Fibroblast of mammary gland (primary cell): ENCODE measurements at regions not wholly inside any gene's neighbourhood (a gene's known extent, or its start where the extent isn't known, plus 50 kb on each side); places are given as distances from the start of the nearest gene placed in this dataset.

Source experiments
- DNase-seq: peaks from one replicate; pipeline ENCODE4 v3.0.0-alpha.2; 2010; ENCODE audit warnings: low read depth
- H3K4me3 ChIP-seq: 2 replicates; pipeline ENCODE4 v1.5.1; 2011; ENCODE audit warnings: low read depth, mild to moderate bottlenecking, low read length, moderate library complexity; ENCODE audit not compliant: control insufficient read depth
- TF ChIP-seq, protein P1 (sequence below): conservative IDR thresholded peaks from 2 replicates; pipeline ENCODE4 v1.5.1; 2011; ENCODE audit warnings: low read depth, low read length, inconsistent platforms; ENCODE audit not compliant: control insufficient read depth, insufficient read depth

- TF ChIP-seq, protein P1, sequence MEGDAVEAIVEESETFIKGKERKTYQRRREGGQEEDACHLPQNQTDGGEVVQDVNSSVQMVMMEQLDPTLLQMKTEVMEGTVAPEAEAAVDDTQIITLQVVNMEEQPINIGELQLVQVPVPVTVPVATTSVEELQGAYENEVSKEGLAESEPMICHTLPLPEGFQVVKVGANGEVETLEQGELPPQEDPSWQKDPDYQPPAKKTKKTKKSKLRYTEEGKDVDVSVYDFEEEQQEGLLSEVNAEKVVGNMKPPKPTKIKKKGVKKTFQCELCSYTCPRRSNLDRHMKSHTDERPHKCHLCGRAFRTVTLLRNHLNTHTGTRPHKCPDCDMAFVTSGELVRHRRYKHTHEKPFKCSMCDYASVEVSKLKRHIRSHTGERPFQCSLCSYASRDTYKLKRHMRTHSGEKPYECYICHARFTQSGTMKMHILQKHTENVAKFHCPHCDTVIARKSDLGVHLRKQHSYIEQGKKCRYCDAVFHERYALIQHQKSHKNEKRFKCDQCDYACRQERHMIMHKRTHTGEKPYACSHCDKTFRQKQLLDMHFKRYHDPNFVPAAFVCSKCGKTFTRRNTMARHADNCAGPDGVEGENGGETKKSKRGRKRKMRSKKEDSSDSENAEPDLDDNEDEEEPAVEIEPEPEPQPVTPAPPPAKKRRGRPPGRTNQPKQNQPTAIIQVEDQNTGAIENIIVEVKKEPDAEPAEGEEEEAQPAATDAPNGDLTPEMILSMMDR = no peak
- H3K4me3 ChIP-seq = no peak overlapping the region
- no peak for DNase-seq
These were observed 741.5 kb upstream of the GHITM start for GRCh38 chr10:83397806-83398205.

DNA sequence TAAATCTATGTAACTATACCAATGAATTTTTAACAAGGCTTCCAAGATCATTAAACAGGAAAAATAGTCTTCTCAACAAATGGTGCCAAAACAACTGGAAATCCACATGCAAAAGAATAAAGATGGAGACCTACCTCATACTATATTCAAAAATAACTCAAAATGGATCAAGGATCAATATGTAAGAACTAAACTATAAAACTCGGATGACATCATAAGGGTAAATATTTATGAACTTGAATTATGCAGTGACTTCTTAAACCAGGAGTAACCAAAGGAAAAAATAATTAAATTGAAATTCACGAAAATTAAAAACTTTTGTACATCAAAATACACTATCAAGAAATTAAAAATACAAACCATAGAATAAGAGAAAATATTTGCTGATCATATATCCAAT is 728.7 kb upstream of the GHITM start:
- TF ChIP-seq, protein P1 = no peak
- no peak overlapping the region for H3K4me3 ChIP-seq
- DNase-seq = no peak

GRCh38 chr10:83425306-83425705 is 714.0 kb upstream of the GHITM start:
- H3K4me3 ChIP-seq = no peak overlapping the region
- TF ChIP-seq, protein P1 = no peak
- DNase-seq = no peak

DNA sequence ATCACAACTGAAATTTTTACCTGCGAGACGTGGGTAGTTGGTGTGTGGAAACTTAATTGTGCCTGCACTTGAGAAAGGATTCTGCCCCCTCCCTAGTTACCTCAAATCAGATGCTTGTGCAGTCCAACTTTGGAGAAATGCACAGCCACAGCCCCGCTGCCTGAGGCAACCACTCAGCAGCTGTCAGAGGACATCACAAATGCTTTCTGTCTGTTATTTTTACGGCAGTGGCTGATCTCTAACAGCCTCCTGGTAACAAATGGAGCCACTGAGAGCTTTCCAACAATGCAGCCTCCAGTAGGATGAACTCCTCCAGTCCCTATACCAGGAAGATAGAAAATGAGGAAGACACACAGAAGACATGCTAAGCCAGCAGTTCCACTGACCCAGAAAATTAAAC is 712.2 kb upstream of the GHITM start:
- H3K4me3 ChIP-seq = no peak overlapping the region
- TF ChIP-seq, protein P1 = no peak

GRCh38 chr10:83432261-83433045 is 706.9 kb upstream of the GHITM start:
- no peak for DNase-seq
- TF ChIP-seq, protein P1 = no peak
- no peak overlapping the region for H3K4me3 ChIP-seq

More for the DNA sequence above, 712.2 kb upstream of the GHITM start:
- no peak for DNase-seq

- H3K4me3 ChIP-seq = no peak overlapping the region
- TF ChIP-seq, protein P1 = no peak
- DNase-seq = no peak
These were observed 705.6 kb upstream of the GHITM start for GRCh38 chr10:83433705-83434104.

DNA sequence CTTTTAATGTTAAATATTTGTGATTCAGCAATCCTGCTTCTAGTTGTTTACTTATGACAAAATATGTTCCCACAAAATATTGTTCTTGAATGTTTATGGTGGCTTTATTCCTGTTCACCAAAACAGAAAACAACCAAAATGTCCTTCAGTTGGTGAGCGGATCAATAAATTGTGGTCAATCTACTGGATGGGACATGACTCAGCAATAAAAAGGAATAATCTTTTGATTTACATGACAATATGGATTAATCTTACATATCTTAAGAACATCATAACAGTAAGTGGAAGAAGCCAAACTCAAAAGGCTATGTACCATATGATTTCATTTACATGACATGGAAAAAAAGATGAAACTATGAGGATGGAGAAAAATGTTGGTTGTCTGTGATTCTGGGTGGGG is 691.3 kb upstream of the GHITM start:
- TF ChIP-seq, protein P1 = no peak
- no peak for DNase-seq

More for the DNA sequence above, 691.3 kb upstream of the GHITM start:
- no peak overlapping the region for H3K4me3 ChIP-seq
